ENCODE measurements at regions not wholly inside any gene's neighbourhood (a gene's known extent, or its start where the extent isn't known, plus 50 kb on each side); places are given as distances from the start of the nearest gene placed in this dataset.

GRCh38 chr11:28460348-28460747 is 352.2 kb downstream of the METTL15 start:
- no peak overlapping the region for H2AFZ ChIP-seq (ENCODE audit: low read length)
- H3K4me2 ChIP-seq (ENCODE audit: low read length): peak overlapping the region; percentile 12; the same call in 1 of the 2 replicates
- no TSS peak for BruUV-seq (replicated peaks)
- no peaks in the 10 kb centered on the region for H3K27me3 ChIP-seq (ENCODE audit: low read length)
- TF ChIP-seq EZH2phosphoT487 (IDR thresholded peaks at IDR 0.05; ENCODE audit: borderline replicate concordance, low read length) (no peak), CTCF (conservative IDR thresholded peaks at IDR 0.05; ENCODE audit: low read depth, low read length) (no peak), EZH2 (IDR thresholded peaks at IDR 0.05; ENCODE audit: low read length, unreplicated experiment) (no peak)
- ATAC-seq: peak; percentile 95
- POLR2A ChIA-PET (ENCODE audit: unreplicated experiment): no interaction called here
- no peaks in the 10 kb centered on the region for H3K36me3 ChIP-seq (ENCODE audit: low read depth, low read length)
- H3K4me3 ChIP-seq (ENCODE audit: low read length): no peak overlapping the region
- H3K27ac ChIP-seq (ENCODE audit: low read length): peak overlapping the region; percentile 14; the same call in 1 of the 2 replicates
- no peaks in the 10 kb centered on the region; the same call in 1 of the 2 replicates for H3K9me3 ChIP-seq (ENCODE audit: low read length)
- CTCF ChIA-PET: no interaction called here
- H4K20me1 ChIP-seq (ENCODE audit: low read length): no peaks in the 10 kb centered on the region
- intact Hi-C loops (cut with micrococcal nuclease): loop anchor here (5.0 kb wide), 1 partner anchor 77 kb away; no protein-coding TSS in a partner anchor
- no peaks in the 10 kb centered on the region for H3F3A ChIP-seq (ENCODE audit: low read length, unreplicated experiment)
- DNase-seq: peak; percentile 73
- no peaks in the 10 kb centered on the region for H3K9me2 ChIP-seq (replicated peaks; ENCODE audit: low read length)
- no peaks in the 10 kb centered on the region for H3K79me2 ChIP-seq (ENCODE audit: low read length)
- no peak overlapping the region for H3K9ac ChIP-seq (ENCODE audit: low read length)
- H3K4me1 ChIP-seq (ENCODE audit: insufficient read depth, low read length): peaks cover 27% of the 10 kb centered on the region

GRCh38 chr11:28459912-28460311 is 351.7 kb downstream of the METTL15 start:
- Histone ChIP-seq H3K4me2 (ENCODE audit: low read length) (no peak overlapping the region), H3K79me2 (ENCODE audit: low read length) (no peaks in the 10 kb centered on the region), H3K4me3 (ENCODE audit: low read length) (no peak overlapping the region), H3K9me3 (ENCODE audit: low read length) (no peaks in the 10 kb centered on the region; the same call in 1 of the 2 replicates), H3K9me2 (replicated peaks; ENCODE audit: low read length) (no peaks in the 10 kb centered on the region), H2AFZ (ENCODE audit: low read length) (no peak overlapping the region), H3K4me1 (ENCODE audit: insufficient read depth, low read length) (peaks cover 27% of the 10 kb centered on the region), H4K20me1 (ENCODE audit: low read length) (no peaks in the 10 kb centered on the region), H3K27ac (ENCODE audit: low read length) (no peak overlapping the region), H3F3A (ENCODE audit: low read length, unreplicated experiment) (no peaks in the 10 kb centered on the region), H3K9ac (ENCODE audit: low read length) (no peak overlapping the region), H3K27me3 (ENCODE audit: low read length) (no peaks in the 10 kb centered on the region), H3K36me3 (ENCODE audit: low read depth, low read length) (no peaks in the 10 kb centered on the region)
- TF ChIP-seq CTCF (conservative IDR thresholded peaks at IDR 0.05; ENCODE audit: low read depth, low read length) (no peak), EZH2phosphoT487 (IDR thresholded peaks at IDR 0.05; ENCODE audit: borderline replicate concordance, low read length) (no peak), EZH2 (IDR thresholded peaks at IDR 0.05; ENCODE audit: low read length, unreplicated experiment) (no peak)
- ChIA-PET CTCF (no interaction called here), POLR2A (ENCODE audit: unreplicated experiment) (no interaction called here)
- intact Hi-C loops (cut with micrococcal nuclease): loop anchor here (5.0 kb wide), 1 partner anchor 77 kb away; no protein-coding TSS in a partner anchor
- DNase-seq: no peak
- ATAC-seq: no peak
- no TSS peak for BruUV-seq (replicated peaks)

GRCh38 chr11:28457481-28458065 is 349.4 kb downstream of the METTL15 start:
- Histone ChIP-seq H3K4me1 (ENCODE audit: insufficient read depth, low read length) (peaks cover 27% of the 10 kb centered on the region), H3F3A (ENCODE audit: low read length, unreplicated experiment) (no peaks in the 10 kb centered on the region), H3K36me3 (ENCODE audit: low read depth, low read length) (no peaks in the 10 kb centered on the region), H3K79me2 (ENCODE audit: low read length) (no peaks in the 10 kb centered on the region), H3K27ac (ENCODE audit: low read length) (no peak overlapping the region), H2AFZ (ENCODE audit: low read length) (no peak overlapping the region), H3K9me3 (ENCODE audit: low read length) (no peaks in the 10 kb centered on the region), H3K4me2 (ENCODE audit: low read length) (no peak overlapping the region), H3K27me3 (ENCODE audit: low read length) (no peaks in the 10 kb centered on the region), H3K9me2 (replicated peaks; ENCODE audit: low read length) (no peaks in the 10 kb centered on the region), H3K9ac (ENCODE audit: low read length) (no peak overlapping the region), H4K20me1 (ENCODE audit: low read length) (no peaks in the 10 kb centered on the region), H3K4me3 (ENCODE audit: low read length) (no peak overlapping the region)
- BruUV-seq (replicated peaks): no TSS peak
- intact Hi-C loops (cut with micrococcal nuclease): no loop called here
- DNase-seq (no peak), ATAC-seq (no peak)
- POLR2A ChIA-PET (ENCODE audit: unreplicated experiment): interaction anchor here (0.5 kb wide), 1 partner anchor 46 kb away, joined by 3 read pairs; no protein-coding TSS in a partner anchor
- CTCF ChIA-PET: no interaction called here
- TF ChIP-seq CTCF (conservative IDR thresholded peaks at IDR 0.05; ENCODE audit: low read depth, low read length) (no peak), EZH2phosphoT487 (IDR thresholded peaks at IDR 0.05; ENCODE audit: borderline replicate concordance, low read length) (no peak), EZH2 (IDR thresholded peaks at IDR 0.05; ENCODE audit: low read length, unreplicated experiment) (no peak)
